ENCODE measurements at regions not wholly inside any gene's neighbourhood (a gene's known extent, or its start where the extent isn't known, plus 50 kb on each side); places are given as distances from the start of the nearest gene placed in this dataset.

DNA sequence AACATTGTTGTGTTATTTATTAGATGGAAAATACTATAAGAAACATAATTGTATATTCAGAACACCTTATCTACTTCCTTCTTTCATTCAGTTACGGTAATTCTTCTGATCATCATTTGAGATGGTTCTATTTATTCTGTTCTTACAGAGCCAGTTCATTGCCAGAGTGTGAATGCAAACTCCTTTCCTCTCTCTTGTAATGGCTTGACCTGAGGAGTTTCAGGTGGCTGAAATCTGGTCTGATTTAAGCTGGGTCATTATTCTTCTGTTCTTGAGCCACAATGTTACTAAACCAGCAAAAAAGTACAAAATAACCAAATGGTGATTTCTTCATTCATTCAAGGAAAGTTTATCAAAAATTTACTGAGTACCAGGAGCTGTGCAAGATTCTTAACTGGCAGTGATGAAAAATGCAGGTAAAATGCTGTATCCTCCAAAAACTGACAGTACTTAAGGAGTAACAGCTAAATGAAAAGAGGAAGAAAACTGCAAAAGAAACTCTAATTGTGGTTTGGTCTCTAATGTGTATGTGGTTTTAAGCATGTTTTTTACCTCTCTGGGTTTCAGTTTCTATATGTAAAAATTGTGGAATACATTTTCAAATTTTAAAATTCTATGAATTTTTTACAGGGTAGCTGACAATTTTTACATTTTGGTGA lies 182.4 kb upstream of the UFM1 start:
- TF ChIP-seq, protein P1, sequence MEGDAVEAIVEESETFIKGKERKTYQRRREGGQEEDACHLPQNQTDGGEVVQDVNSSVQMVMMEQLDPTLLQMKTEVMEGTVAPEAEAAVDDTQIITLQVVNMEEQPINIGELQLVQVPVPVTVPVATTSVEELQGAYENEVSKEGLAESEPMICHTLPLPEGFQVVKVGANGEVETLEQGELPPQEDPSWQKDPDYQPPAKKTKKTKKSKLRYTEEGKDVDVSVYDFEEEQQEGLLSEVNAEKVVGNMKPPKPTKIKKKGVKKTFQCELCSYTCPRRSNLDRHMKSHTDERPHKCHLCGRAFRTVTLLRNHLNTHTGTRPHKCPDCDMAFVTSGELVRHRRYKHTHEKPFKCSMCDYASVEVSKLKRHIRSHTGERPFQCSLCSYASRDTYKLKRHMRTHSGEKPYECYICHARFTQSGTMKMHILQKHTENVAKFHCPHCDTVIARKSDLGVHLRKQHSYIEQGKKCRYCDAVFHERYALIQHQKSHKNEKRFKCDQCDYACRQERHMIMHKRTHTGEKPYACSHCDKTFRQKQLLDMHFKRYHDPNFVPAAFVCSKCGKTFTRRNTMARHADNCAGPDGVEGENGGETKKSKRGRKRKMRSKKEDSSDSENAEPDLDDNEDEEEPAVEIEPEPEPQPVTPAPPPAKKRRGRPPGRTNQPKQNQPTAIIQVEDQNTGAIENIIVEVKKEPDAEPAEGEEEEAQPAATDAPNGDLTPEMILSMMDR (conservative IDR thresholded peaks at IDR 0.05; ENCODE audit: low read length): no peak
- TF ChIP-seq EZH2phosphoT487 (IDR thresholded peaks at IDR 0.05; ENCODE audit: borderline replicate concordance): no peak

All from Loucy (cell line).